Body of pancreas (tissue), 4 donors: ENCODE measurements at regions not wholly inside any gene's neighbourhood (a gene's known extent, or its start where the extent isn't known, plus 50 kb on each side); places are given as distances from the start of the nearest gene placed in this dataset.
A peak's percentile ranks its signal among the peaks of the same experiment; 100 is the strongest.

Experiments
- ATAC-seq: fragments of 150-250 bp; one replicate; pipeline ENCODE4 v1.9.1; 2016
- DNase-seq, 4 donors: peaks; one replicate each; pipeline ENCODE4 v3.0.0-alpha.2; 2019
- H3K27ac ChIP-seq, 4 donors: fragments of 200-600 bp; sonication (generic); 1 replicate in 3 of 4; 2 replicates in 1 of 4; pipeline versions ENCODE4 v1.5.1 to v1.6.1; 2016 to 2019; ENCODE audit warnings: mild to moderate bottlenecking in 1 of 4, mixed read lengths in 1 of 4, moderate library complexity in 1 of 4
- H3K27me3 ChIP-seq, 2 donors: fragments of 200-600 bp; sonication (generic); one replicate each; pipeline ENCODE4 v1.6.0; 2016; ENCODE audit warnings: mild to moderate bottlenecking in 1 of 2
- H3K36me3 ChIP-seq, 2 donors: fragments of 200-600 bp; sonication (generic); replicated peaks in 1 of 2; 2 replicates each; pipeline ENCODE4 v1.5.1; 2016; ENCODE audit warnings: low read depth in 2 of 2; ENCODE audit not compliant: insufficient read depth in 1 of 2
- H3K4me1 ChIP-seq: fragments of 200-600 bp; sonication (generic); one replicate; pipeline ENCODE4 v1.6.0; 2016
- H3K4me3 ChIP-seq, 2 donors: fragments of 200-600 bp; sonication (generic); 1 replicate in 1 of 2; 2 replicates in 1 of 2; pipeline ENCODE4 v1.5.1; 2016 to 2019
- H3K9me3 ChIP-seq, 3 donors: fragments of 200-600 bp; sonication (generic); 1 replicate in 2 of 3; 2 replicates in 1 of 3; pipeline ENCODE4 v1.5.1; 2016
- CTCF ChIP-seq, 7 experiments: fragments of 450-650 bp in 4 of 7; fragments of 200-600 bp in 3 of 7; sonication (generic) in 3 of 7; IDR thresholded peaks; one replicate each; pipeline ENCODE4 v1.5.1; 2016 to 2019; ENCODE audit warnings: antibody characterized with exemption in 7 of 7
- POLR2A ChIP-seq, 3 donors: fragments of 450-650 bp; IDR thresholded peaks; one replicate each; pipeline ENCODE4 v1.6.1; 2016; ENCODE audit warnings: antibody characterized with exemption in 3 of 3, mild to moderate bottlenecking in 2 of 3
- WGBS, 2 donors: methylation state at CpG; one replicate each; pipeline ENCODE4 v1.1.5; 2017; 5-methylcytosine and 5-hydroxymethylcytosine counted together
- intact Hi-C: fragments of 100-400 bp; cut with DNase I; formaldehyde crosslinking; loops from one replicate; pipeline ENCODE4 v1.15.1; 2023

- Histone ChIP-seq H3K36me3 (no peaks in the 10 kb centered on the region), H3K4me1 (peaks cover 31% of the 10 kb centered on the region), H3K27me3 (no peaks in the 10 kb centered on the region), H3K4me3 (no peak overlapping the region), H3K9me3 (no peaks in the 10 kb centered on the region), H3K27ac (peak overlapping the region in 1 of 4 donors; percentile 37)
- peak; percentile 44 to 65 (median 55) for DNase-seq
- 31 to 39% methylated on average over 4 of the region's 4 CpGs for WGBS, 2 donors
- intact Hi-C loops = no loop called here
- TF ChIP-seq CTCF (IDR thresholded peaks at IDR 0.05) (peak in 6 of 7 experiments; percentile 29 to 63 (median 62)), POLR2A (IDR thresholded peaks at IDR 0.05) (no peak)
- peak; percentile 80 for ATAC-seq
These were observed 59.2 kb upstream of the TSPAN8 start for GRCh38 chr12:71216725-71217579.

- ATAC-seq = peak; percentile 72
- Histone ChIP-seq H3K27ac (peak overlapping the region in 3 of 4 donors; percentile 23 to 66 (median 60)), H3K27me3 (no peaks in the 10 kb centered on the region), H3K4me3 (no peak overlapping the region), H3K36me3 (no peaks in the 10 kb centered on the region), H3K4me1 (peaks cover 31% of the 10 kb centered on the region), H3K9me3 (no peaks in the 10 kb centered on the region)
- intact Hi-C loops = no loop called here
- no peak for TF ChIP-seq POLR2A (IDR thresholded peaks at IDR 0.05)
- no peak for TF ChIP-seq CTCF (IDR thresholded peaks at IDR 0.05)
- 15 to 18% methylated on average over 6 of the region's 6 CpGs for WGBS, 2 donors
- DNase-seq = peak in 3 of 4 donors; percentile 22 to 45 (median 39)
These were observed 56.9 kb upstream of the TSPAN8 start for GRCh38 chr12:71214511-71215285.

GRCh38 chr12:71208053-71208685, 50.4 kb upstream of the TSPAN8 start:
- ATAC-seq (no peak), DNase-seq (no peak)
- no peaks in the 10 kb centered on the region for H3K9me3 ChIP-seq
- no peaks in the 10 kb centered on the region for H3K4me1 ChIP-seq
- no peak overlapping the region for H3K27ac ChIP-seq
- WGBS, 2 donors = 46 to 48% methylated on average over 1 of the region's 1 CpG
- no peaks in the 10 kb centered on the region for H3K36me3 ChIP-seq
- H3K4me3 ChIP-seq = no peak overlapping the region
- TF ChIP-seq POLR2A (IDR thresholded peaks at IDR 0.05) = no peak
- TF ChIP-seq CTCF (IDR thresholded peaks at IDR 0.05) = no peak
- intact Hi-C loops = no loop called here
- H3K27me3 ChIP-seq = no peaks in the 10 kb centered on the region
